IMR-90 (cell line): ENCODE measurements at regions not wholly inside any gene's neighbourhood (a gene's known extent, or its start where the extent isn't known, plus 50 kb on each side); places are given as distances from the start of the nearest gene placed in this dataset.

ENCODE experiments used
- ATAC-seq: fragments of 200-7000 bp; cut with Tn5 transposase; 2 replicates; pipeline ENCODE4 v1.9.1; 2020; ENCODE audit warnings: low read depth, mild to moderate bottlenecking, moderate library complexity
- BruUV-seq: library from RNA; stranded (reverse); fragments of 400-500 nt; replicated peaks from 2 replicates; lab custom pipeline; 2021; lab: Mats Ljungman, UMichigan
- CTCF ChIA-PET: fragments of 300-600 bp; formaldehyde crosslinking; extraction: SDS; loops from one replicate; lab custom pipeline; 2021; ENCODE audit warnings: antibody characterized with exemption; lab: Yijun Ruan, JAX
- POLR2A ChIA-PET: fragments of 300-600 bp; sonication (Branson Sonifier 250); formaldehyde crosslinking; loops from one replicate; lab custom pipeline; 2022; ENCODE audit warnings: antibody characterized with exemption; ENCODE audit not compliant: unreplicated experiment; lab: Charles Lee
- DNase-seq: peaks from one replicate; pipeline ENCODE4 v3.0.0; 2013
- H2AFZ ChIP-seq: replicated peaks from 2 replicates; pipeline ENCODE3; 2013; ENCODE audit warnings: low read length, mild to moderate bottlenecking; ENCODE audit not compliant: poor library complexity
- H2AK5ac ChIP-seq: 2 replicates; pipeline ENCODE4 v1.6.1; 2013; ENCODE audit warnings: low read depth, low read length, inconsistent platforms
- H2AK9ac ChIP-seq: replicated peaks from 2 replicates; pipeline ENCODE3; 2013; ENCODE audit warnings: mild to moderate bottlenecking, low read depth, low read length, moderate library complexity; ENCODE audit not compliant: poor library complexity
- H2BK120ac ChIP-seq: 2 replicates; pipeline ENCODE4 v1.6.1; 2013; ENCODE audit warnings: low read depth, low read length, inconsistent platforms
- H2BK15ac ChIP-seq: 3 replicates; pipeline ENCODE4 v1.6.1; 2013; ENCODE audit warnings: low read depth, low read length, inconsistent platforms
- H2BK20ac ChIP-seq: 2 replicates; pipeline ENCODE4 v1.6.1; 2013; ENCODE audit warnings: low read depth, mild to moderate bottlenecking, inconsistent platforms, low read length, moderate library complexity
- H2BK5ac ChIP-seq: 2 replicates; pipeline ENCODE4 v1.6.1; 2013; ENCODE audit warnings: mild to moderate bottlenecking, low read depth, low read length, inconsistent platforms; ENCODE audit not compliant: poor library complexity, severe bottlenecking
- H3K14ac ChIP-seq: replicated peaks from 2 replicates; pipeline ENCODE4 v1.6.1; 2013; ENCODE audit warnings: low read depth, low read length, inconsistent platforms
- H3K18ac ChIP-seq: 2 replicates; pipeline ENCODE4 v1.6.1; 2013; ENCODE audit warnings: low read depth, low read length, control low read depth
- H3K23ac ChIP-seq: 2 replicates; pipeline ENCODE4 v1.6.1; 2013; ENCODE audit warnings: low read depth, low read length, inconsistent platforms
- H3K27ac ChIP-seq: 2 replicates; pipeline ENCODE4 v1.5.1; 2013; ENCODE audit warnings: mild to moderate bottlenecking, control low read depth, low read length; ENCODE audit not compliant: insufficient read depth
- H3K27me3 ChIP-seq: 2 replicates; pipeline ENCODE4 v1.6.1; 2013; ENCODE audit warnings: low read length; ENCODE audit not compliant: control insufficient read depth, insufficient read depth
- H3K36me3 ChIP-seq: 2 replicates; pipeline ENCODE4 v1.6.1; 2013; ENCODE audit warnings: low read length, mixed read lengths; ENCODE audit not compliant: control insufficient read depth, insufficient read depth
- H3K4ac ChIP-seq: 2 replicates; pipeline ENCODE4 v1.6.1; 2013; ENCODE audit warnings: low read depth, low read length, inconsistent platforms
- H3K4me1 ChIP-seq: 2 replicates; pipeline ENCODE4 v1.6.1; 2013; ENCODE audit warnings: low read length, mixed read lengths; ENCODE audit not compliant: control insufficient read depth, insufficient read depth
- H3K4me2 ChIP-seq: 2 replicates; pipeline ENCODE4 v1.6.1; 2013; ENCODE audit warnings: low read depth, mild to moderate bottlenecking, control low read depth, low read length, moderate library complexity
- H3K4me3 ChIP-seq: 2 replicates; pipeline ENCODE4 v1.5.1; 2013; ENCODE audit warnings: low read depth, mild to moderate bottlenecking, control low read depth, low read length, moderate library complexity; ENCODE audit not compliant: insufficient read depth
- H3K56ac ChIP-seq: 2 replicates; pipeline ENCODE4 v1.6.1; 2013; ENCODE audit warnings: low read length, inconsistent platforms; ENCODE audit not compliant: insufficient read depth; ENCODE audit errors: extremely low read depth
- H3K79me1 ChIP-seq, 2 experiments: 2 replicates each; pipeline ENCODE4 v1.6.1; 2013; ENCODE audit warnings: low read length in 2 of 2, inconsistent platforms in 1 of 2, low read depth in 1 of 2
- H3K9ac ChIP-seq: 2 replicates; pipeline ENCODE4 v1.6.1; 2013; ENCODE audit warnings: low read depth, low read length, control low read depth
- H3K9me1 ChIP-seq: 2 replicates; pipeline ENCODE4 v1.6.1; 2013; ENCODE audit warnings: low read length, inconsistent platforms; ENCODE audit not compliant: insufficient read depth
- H3K9me3 ChIP-seq: 2 replicates; pipeline ENCODE4 v1.6.1; 2013; ENCODE audit warnings: low read length; ENCODE audit not compliant: control insufficient read depth, insufficient read depth
- H4K20me1 ChIP-seq: 2 replicates; pipeline ENCODE4 v1.6.1; 2013; ENCODE audit warnings: low read length, inconsistent platforms; ENCODE audit not compliant: insufficient read depth
- H4K5ac ChIP-seq: 2 replicates; pipeline ENCODE4 v1.6.1; 2013; ENCODE audit warnings: mild to moderate bottlenecking, low read depth, low read length, control low read depth
- H4K8ac ChIP-seq, 2 experiments: 2 replicates each; pipeline ENCODE4 v1.6.1; 2013; ENCODE audit warnings: low read depth in 2 of 2, low read length in 2 of 2, control low read depth in 1 of 2, inconsistent platforms in 1 of 2
- H4K91ac ChIP-seq: 2 replicates; pipeline ENCODE4 v1.6.1; 2013; ENCODE audit warnings: low read depth, low read length, inconsistent platforms; ENCODE audit not compliant: insufficient read depth
- BHLHE40 ChIP-seq: fragments of 150-350 bp; IDR thresholded peaks from 2 replicates; pipeline ENCODE4 v1.6.1; 2016; ENCODE audit warnings: mild to moderate bottlenecking, low read depth, low read length
- MAZ ChIP-seq: IDR thresholded peaks from 2 replicates; pipeline ENCODE4 v1.6.1; 2012; ENCODE audit warnings: low read depth, mild to moderate bottlenecking, low read length, improper control_type of control experiment, moderate library complexity, borderline replicate concordance
- MXI1 ChIP-seq: IDR thresholded peaks from 2 replicates; pipeline ENCODE4 v1.6.1; 2012; ENCODE audit warnings: low read depth, mild to moderate bottlenecking, low read length, moderate library complexity, borderline replicate concordance
- RAD21 ChIP-seq: IDR thresholded peaks from 2 replicates; pipeline ENCODE4 v1.6.1; 2012; ENCODE audit warnings: low read length, improper control_type of control experiment
- RFX5 ChIP-seq: IDR thresholded peaks from 2 replicates; pipeline ENCODE4 v1.8.0; 2012; ENCODE audit warnings: low read depth, mild to moderate bottlenecking, low read length, moderate library complexity
- dilution Hi-C: fragments of 300-500 bp; cut with HindIII; formaldehyde crosslinking; loops from one replicate; pipeline ENCODE4 v1.14.3; 2018; ENCODE audit warnings: low sequenced_read_pairs; ENCODE audit not compliant: unreplicated experiment
- in situ Hi-C: fragments of 300-500 bp; cut with MboI; formaldehyde crosslinking; loops from 3 replicates; pipeline ENCODE4 v1.14.3; 2019; ENCODE audit warnings: low sequenced_read_pairs, inconsistent platforms, mixed read lengths
- intact Hi-C: fragments of 100-400 bp; cut with micrococcal nuclease; formaldehyde crosslinking; loops from 2 replicates; pipeline ENCODE4 v1.10.0; 2022
- TF ChIP-seq, protein P1 (sequence below): fragments of 150-350 bp; IDR thresholded peaks from 2 replicates; pipeline ENCODE4 v1.6.1; 2017; ENCODE audit warnings: mild to moderate bottlenecking, antibody characterized with exemption, low read length, low read depth
- TF ChIP-seq, protein P2 (sequence below): fragments of 150-350 bp; IDR thresholded peaks from 2 replicates; pipeline ENCODE4 v1.6.1; 2016; ENCODE audit warnings: low read depth, mild to moderate bottlenecking, low read length, moderate library complexity, borderline replicate concordance

DNA sequence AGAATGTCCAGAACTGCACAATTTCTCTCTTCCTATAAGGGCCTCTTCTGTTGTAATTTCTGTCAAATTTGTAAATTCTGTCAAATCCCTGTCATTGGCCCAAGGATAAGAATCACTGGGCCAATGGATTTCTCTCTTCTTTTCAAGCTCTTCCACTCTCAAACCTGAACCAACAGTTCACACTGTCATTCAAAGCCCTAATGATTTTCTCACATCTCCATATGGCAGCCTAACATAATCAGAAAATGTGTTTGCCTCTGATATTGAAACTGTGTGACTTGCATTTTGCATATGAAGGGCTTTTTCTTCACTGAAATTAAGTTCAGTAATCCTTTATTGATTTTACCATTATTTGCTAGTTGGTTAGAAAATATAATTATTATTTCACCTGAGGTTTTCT, 1349.1 kb downstream of the FSTL5 start:
- H3K4me2 ChIP-seq = no peak overlapping the region

More for the DNA sequence above, 1349.1 kb downstream of the FSTL5 start:
- Histone ChIP-seq H3K4me1 (no peaks in the 10 kb centered on the region), H2BK5ac (no peak overlapping the region), H2AK5ac (no peak overlapping the region), H2AFZ (no peak overlapping the region), H3K36me3 (no peaks in the 10 kb centered on the region), H4K91ac (no peak overlapping the region), H4K20me1 (no peaks in the 10 kb centered on the region), H3K4ac (no peak overlapping the region), H3K14ac (no peak overlapping the region), H2BK15ac (no peak overlapping the region), H2AK9ac (no peak overlapping the region), H4K5ac (no peak overlapping the region), H3K27ac (no peak overlapping the region), H3K9me1 (no peaks in the 10 kb centered on the region), H3K18ac (no peak overlapping the region), H3K56ac (no peak overlapping the region), H2BK120ac (no peak overlapping the region), H3K4me3 (no peak overlapping the region), H3K23ac (no peak overlapping the region), H3K9me3 (peaks cover 2% of the 10 kb centered on the region; the same call in 1 of the 2 replicates), H3K9ac (no peak overlapping the region), H3K27me3 (no peaks in the 10 kb centered on the region), H2BK20ac (no peak overlapping the region), H3K79me1 (no peaks in the 10 kb centered on the region), H4K8ac (no peak overlapping the region)
- no peak for ATAC-seq
- no TSS peak for BruUV-seq
- DNase-seq = no peak
- ChIA-PET CTCF (no interaction called here), POLR2A (no interaction called here)
- dilution Hi-C loops = no loop called here
- intact Hi-C loops = no loop called here
- in situ Hi-C loops = no loop called here
- no peak for TF ChIP-seq MAZ
- no peak for TF ChIP-seq BHLHE40
- no peak for TF ChIP-seq RAD21
- TF ChIP-seq, protein P1, sequence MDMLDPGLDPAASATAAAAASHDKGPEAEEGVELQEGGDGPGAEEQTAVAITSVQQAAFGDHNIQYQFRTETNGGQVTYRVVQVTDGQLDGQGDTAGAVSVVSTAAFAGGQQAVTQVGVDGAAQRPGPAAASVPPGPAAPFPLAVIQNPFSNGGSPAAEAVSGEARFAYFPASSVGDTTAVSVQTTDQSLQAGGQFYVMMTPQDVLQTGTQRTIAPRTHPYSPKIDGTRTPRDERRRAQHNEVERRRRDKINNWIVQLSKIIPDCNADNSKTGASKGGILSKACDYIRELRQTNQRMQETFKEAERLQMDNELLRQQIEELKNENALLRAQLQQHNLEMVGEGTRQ = no peak
- no peak for TF ChIP-seq MXI1
- no peak for TF ChIP-seq RFX5
- TF ChIP-seq, protein P2, sequence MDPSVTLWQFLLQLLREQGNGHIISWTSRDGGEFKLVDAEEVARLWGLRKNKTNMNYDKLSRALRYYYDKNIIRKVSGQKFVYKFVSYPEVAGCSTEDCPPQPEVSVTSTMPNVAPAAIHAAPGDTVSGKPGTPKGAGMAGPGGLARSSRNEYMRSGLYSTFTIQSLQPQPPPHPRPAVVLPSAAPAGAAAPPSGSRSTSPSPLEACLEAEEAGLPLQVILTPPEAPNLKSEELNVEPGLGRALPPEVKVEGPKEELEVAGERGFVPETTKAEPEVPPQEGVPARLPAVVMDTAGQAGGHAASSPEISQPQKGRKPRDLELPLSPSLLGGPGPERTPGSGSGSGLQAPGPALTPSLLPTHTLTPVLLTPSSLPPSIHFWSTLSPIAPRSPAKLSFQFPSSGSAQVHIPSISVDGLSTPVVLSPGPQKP = no peak
